ENCODE measurements at regions not wholly inside any gene's neighbourhood (a gene's known extent, or its start where the extent isn't known, plus 50 kb on each side); places are given as distances from the start of the nearest gene placed in this dataset.

DNA sequence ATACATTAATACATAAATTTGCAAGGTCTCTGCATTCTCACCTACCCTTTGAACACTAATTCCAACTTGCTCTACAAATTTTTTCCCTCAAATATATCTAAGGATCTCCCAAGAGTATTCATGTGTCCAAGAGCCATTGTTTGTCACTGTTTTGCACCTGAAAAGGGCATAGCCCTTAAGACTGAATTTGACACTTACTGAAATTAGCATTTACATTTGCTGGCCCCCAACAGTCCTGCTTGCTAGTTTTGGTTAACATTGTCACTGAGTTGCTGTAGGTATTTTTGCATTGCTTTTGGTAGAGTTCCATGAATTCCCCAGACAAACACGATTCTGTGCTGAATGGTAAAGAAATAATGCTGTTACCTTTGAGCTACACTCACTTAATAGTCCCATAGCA lies 57.3 kb downstream of the KCNA4 start:
- TF ChIP-seq, protein P1, sequence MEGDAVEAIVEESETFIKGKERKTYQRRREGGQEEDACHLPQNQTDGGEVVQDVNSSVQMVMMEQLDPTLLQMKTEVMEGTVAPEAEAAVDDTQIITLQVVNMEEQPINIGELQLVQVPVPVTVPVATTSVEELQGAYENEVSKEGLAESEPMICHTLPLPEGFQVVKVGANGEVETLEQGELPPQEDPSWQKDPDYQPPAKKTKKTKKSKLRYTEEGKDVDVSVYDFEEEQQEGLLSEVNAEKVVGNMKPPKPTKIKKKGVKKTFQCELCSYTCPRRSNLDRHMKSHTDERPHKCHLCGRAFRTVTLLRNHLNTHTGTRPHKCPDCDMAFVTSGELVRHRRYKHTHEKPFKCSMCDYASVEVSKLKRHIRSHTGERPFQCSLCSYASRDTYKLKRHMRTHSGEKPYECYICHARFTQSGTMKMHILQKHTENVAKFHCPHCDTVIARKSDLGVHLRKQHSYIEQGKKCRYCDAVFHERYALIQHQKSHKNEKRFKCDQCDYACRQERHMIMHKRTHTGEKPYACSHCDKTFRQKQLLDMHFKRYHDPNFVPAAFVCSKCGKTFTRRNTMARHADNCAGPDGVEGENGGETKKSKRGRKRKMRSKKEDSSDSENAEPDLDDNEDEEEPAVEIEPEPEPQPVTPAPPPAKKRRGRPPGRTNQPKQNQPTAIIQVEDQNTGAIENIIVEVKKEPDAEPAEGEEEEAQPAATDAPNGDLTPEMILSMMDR (IDR thresholded peaks at IDR 0.05): no peak

DNA sequence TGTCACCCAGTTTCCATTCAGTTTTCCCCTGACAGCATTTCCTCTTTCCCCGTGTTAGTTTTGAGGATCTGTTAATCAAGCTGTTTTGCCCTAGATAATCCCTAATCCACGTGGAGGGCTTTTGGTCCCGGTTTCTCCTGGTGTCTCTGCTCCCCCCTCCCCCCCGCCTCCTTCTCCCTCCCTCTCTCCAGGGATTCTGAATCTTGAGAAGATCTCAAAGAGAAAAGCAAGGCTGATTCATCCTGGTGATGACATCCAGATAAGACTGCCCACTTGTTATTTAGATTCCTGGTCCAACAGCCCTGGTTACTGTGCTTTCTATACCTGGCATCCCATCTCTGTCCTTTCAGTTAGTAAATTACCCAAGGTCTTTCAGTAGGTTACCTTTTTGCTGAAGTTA lies 59.4 kb downstream of the KCNA4 start:
- TF ChIP-seq, protein P1 (IDR thresholded peaks at IDR 0.05): no peak

DNA sequence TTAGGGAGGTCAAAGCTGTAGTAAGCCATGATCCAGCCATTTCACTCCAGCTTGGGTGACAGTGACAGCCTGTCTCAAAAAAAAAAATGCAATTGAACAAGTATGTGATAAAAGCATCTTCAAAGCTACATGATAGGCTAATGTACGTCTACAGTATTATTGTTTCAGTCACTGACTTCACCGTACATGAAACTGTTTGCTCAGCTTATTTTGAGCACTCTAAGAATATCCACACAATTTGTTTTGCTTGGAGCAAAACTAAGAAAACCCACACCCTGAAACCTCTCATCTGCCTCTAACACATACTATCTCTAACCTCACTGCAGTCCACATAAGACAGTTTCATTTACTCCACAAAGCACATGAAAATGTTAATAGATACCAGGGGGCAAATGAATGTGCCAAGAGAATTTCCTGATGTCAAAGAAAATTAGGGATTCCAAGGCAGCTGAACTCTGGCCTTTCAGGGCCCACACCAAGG lies 60.7 kb downstream of the KCNA4 start:
- TF ChIP-seq, protein P1 (IDR thresholded peaks at IDR 0.05): no peak

DNA sequence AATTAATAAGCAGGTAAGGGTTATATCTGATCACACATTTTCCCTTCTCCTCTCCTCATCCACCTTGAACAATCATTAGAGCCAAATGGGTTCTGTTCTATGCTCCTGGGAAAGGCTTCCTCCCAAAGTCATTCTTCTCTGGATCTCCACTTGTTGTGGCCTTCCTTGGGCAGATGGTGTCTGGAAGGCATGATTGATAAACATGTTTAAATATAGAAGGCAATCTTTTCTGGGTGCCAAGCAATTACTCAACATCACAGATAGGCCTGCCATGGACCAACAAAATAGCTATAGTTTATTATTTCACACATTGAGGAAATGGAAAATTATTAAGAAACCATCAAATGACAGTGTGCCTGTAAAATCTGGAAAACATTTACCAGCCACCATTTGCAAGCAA lies 73.5 kb downstream of the KCNA4 start:
- TF ChIP-seq, protein P1 (IDR thresholded peaks at IDR 0.05): no peak

DNA sequence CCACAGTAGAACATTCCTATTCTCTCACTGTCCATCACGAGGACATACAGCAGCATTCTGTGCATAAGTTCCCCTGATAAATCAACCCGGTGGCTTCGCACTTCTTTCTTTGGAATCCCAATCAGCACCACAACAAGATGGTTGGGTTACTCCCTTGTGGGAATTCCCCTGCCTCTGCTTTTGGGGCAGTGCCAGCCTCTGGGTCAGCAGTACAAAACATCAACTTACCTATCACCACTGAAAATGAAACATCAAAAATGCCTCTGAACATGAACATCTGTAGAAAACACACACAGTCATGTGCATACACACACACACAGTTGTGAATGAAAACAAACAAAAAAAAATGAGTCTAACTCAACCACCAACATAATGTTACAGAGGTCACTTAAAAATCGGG lies 79.3 kb downstream of the KCNA4 start:
- TF ChIP-seq, protein P1 (IDR thresholded peaks at IDR 0.05): no peak

DNA sequence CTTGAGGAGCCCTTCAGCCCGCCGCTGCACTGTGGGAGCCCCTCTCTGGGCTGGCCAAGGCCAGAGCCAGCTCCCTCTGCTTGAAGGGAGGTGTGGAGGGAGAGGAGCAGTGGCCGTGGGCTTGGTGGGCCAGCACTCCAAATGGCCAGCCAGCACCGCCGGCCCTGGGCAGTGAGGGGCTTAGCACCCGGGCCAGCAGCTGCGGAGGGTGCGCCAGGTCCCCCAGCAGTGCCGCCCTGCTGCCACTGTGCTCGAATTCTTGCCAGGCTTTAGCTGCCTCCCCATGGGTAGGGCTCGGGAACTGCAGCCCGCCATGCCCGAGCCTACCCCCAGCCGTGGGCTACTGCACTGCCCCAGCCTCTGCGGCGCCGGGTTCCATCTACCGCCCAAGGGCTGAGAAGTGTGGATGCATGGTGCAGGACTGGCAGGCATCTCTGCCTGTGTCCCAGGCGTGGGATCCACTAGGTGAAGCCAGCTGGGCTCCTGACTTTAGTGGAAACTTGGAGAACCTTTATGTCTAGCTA lies 82.7 kb downstream of the KCNA4 start:
- TF ChIP-seq, protein P1 (IDR thresholded peaks at IDR 0.05): no peak

DNA sequence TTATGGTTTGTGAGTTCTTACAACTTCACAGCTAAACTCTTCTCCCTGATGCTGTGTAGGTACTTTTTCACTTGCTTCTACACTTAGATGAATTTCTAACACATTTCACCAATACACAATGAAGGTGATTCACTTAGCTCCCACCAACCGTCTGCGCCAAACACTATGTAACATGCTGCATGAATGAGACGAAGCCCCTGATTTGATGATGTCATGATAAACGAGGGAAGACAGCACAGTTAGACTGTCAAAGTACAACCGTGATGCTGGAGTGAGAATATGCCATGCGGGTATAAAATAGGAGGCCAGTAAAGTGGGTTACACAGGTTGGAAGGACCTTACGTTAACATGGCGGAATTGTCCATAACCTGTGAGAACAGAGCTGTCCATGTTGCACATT lies 100.8 kb downstream of the KCNA4 start:
- TF ChIP-seq, protein P1 (IDR thresholded peaks at IDR 0.05): no peak

Data from LNCAP (cell line).